Left lung (tissue), 4 donors: ENCODE measurements at regions not wholly inside any gene's neighbourhood (a gene's known extent, or its start where the extent isn't known, plus 50 kb on each side); places are given as distances from the start of the nearest gene placed in this dataset.

Experiments
- ATAC-seq: fragments of 200-7000 bp; cut with Tn5 transposase; one replicate; pipeline ENCODE4 v1.9.1; 2020; ENCODE audit warnings: moderate library complexity
- DNase-seq, 4 donors: peaks; one replicate each; pipeline ENCODE4 v3.0.0-alpha.2; 2013 to 2020
- H3K27ac ChIP-seq, 2 donors: fragments of 200-600 bp; sonication (generic) in 1 of 2; one replicate each; pipeline versions ENCODE4 v1.5.0 to v1.8.0; 2020 to 2021
- H3K27me3 ChIP-seq, 2 donors: fragments of 200-600 bp; sonication (generic) in 1 of 2; one replicate each; pipeline versions ENCODE4 v1.5.0 to v1.8.0; 2020 to 2021
- H3K36me3 ChIP-seq, 2 donors: fragments of 200-600 bp; sonication (generic) in 1 of 2; one replicate each; pipeline versions ENCODE4 v1.5.0 to v1.8.0; 2020 to 2021
- H3K4me1 ChIP-seq, 2 donors: fragments of 200-600 bp; one replicate each; pipeline ENCODE4 v1.8.0; 2021
- H3K4me3 ChIP-seq, 2 donors: fragments of 200-600 bp; sonication (generic) in 1 of 2; one replicate each; pipeline versions ENCODE4 v1.5.0 to v1.8.0; 2020 to 2021; ENCODE audit warnings: mild to moderate bottlenecking in 1 of 2
- H3K9me3 ChIP-seq, 2 donors: fragments of 200-600 bp; sonication (generic) in 1 of 2; one replicate each; pipeline versions ENCODE4 v1.5.0 to v1.8.0; 2020 to 2021
- intact Hi-C, 2 donors: fragments of 100-400 bp; cut with DNase I; formaldehyde crosslinking; loops; one replicate each; pipeline versions ENCODE4 v1.11.2 to v1.14.2; 2022
- TF ChIP-seq, protein P1 (sequence below), 2 donors: fragments of 200-600 bp; sonication (generic) in 1 of 2; IDR thresholded peaks; one replicate each; pipeline versions ENCODE4 v1.5.0 to v1.8.0; 2021; ENCODE audit warnings: antibody characterized with exemption in 2 of 2
- donor health status: DM: no; HTN: yes; CAD: no.
- donor health status: DM: no; HTN: no; CAD: no.

DNA sequence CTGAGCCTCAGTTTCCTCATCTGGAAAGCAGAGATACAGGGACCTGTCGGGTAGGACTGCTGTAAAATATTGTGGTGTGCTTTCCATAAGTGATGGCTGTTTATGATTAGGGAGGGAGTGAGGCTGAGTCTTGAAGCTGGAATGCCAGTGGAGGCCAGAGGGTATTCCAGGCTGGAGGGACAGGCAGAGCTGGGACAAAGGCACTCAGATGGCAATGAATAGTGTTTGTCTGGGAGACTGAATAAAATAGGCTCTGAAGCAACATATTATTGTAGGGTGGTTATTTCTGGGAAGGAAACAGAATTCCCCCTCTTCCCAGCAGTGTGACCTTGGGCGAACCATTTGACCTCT, 120.7 kb downstream of the INHBB start:
- TF ChIP-seq, protein P1, sequence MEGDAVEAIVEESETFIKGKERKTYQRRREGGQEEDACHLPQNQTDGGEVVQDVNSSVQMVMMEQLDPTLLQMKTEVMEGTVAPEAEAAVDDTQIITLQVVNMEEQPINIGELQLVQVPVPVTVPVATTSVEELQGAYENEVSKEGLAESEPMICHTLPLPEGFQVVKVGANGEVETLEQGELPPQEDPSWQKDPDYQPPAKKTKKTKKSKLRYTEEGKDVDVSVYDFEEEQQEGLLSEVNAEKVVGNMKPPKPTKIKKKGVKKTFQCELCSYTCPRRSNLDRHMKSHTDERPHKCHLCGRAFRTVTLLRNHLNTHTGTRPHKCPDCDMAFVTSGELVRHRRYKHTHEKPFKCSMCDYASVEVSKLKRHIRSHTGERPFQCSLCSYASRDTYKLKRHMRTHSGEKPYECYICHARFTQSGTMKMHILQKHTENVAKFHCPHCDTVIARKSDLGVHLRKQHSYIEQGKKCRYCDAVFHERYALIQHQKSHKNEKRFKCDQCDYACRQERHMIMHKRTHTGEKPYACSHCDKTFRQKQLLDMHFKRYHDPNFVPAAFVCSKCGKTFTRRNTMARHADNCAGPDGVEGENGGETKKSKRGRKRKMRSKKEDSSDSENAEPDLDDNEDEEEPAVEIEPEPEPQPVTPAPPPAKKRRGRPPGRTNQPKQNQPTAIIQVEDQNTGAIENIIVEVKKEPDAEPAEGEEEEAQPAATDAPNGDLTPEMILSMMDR (IDR thresholded peaks at IDR 0.05) = no peak
- no peak overlapping the region for H3K27ac ChIP-seq

DNA sequence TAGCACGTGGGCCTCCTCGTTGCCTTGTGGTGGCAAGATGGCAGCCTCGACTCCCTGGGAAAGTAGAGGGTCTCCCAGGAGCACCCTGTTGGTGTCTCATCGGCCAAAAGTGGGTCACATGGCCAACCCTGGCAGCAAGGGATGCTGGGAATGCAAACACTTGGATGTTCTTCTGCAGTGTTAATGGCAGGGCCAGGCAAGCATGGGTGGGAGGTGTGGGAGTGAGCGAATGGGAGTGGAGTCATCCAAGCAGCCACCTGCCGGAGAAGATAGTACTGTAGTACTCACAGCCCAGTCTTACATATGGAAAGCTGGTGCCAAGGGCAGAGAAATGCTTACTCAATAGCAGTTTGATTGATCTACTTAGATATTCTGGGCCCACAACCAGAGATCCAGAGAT, 122.2 kb downstream of the INHBB start:
- TF ChIP-seq, protein P1 (IDR thresholded peaks at IDR 0.05) = no peak
- Histone ChIP-seq H3K27ac (no peak overlapping the region), H3K27me3 (no peaks in the 10 kb centered on the region), H3K36me3 (no peaks in the 10 kb centered on the region), H3K9me3 (peaks cover 0 to 7% of the 10 kb centered on the region in 2 donors), H3K4me3 (no peak overlapping the region), H3K4me1 (peaks cover 8 to 13% of the 10 kb centered on the region in 2 donors)
- DNase-seq (no peak), ATAC-seq (no peak)
- intact Hi-C loops = no loop called here

More for the DNA sequence above, 120.7 kb downstream of the INHBB start:
- H3K9me3 ChIP-seq = no peaks in the 10 kb centered on the region
- ATAC-seq (no peak), DNase-seq (no peak)
- peaks cover 8 to 13% of the 10 kb centered on the region in 2 donors for H3K4me1 ChIP-seq
- no peaks in the 10 kb centered on the region for H3K36me3 ChIP-seq
- H3K4me3 ChIP-seq = no peak overlapping the region
- intact Hi-C loops = no loop called here
- H3K27me3 ChIP-seq = no peaks in the 10 kb centered on the region

- TF ChIP-seq, protein P1 (IDR thresholded peaks at IDR 0.05) = no peak
- ATAC-seq (no peak), DNase-seq (no peak)
- Histone ChIP-seq H3K4me1 (peaks cover 11 to 13% of the 10 kb centered on the region in 2 donors), H3K9me3 (peaks cover 0 to 7% of the 10 kb centered on the region in 2 donors), H3K4me3 (no peak overlapping the region), H3K27me3 (no peaks in the 10 kb centered on the region), H3K27ac (peak overlapping the region; percentile 65 to 73), H3K36me3 (no peaks in the 10 kb centered on the region)
- intact Hi-C loops = no loop called here
These were observed 123.5 kb downstream of the INHBB start for GRCh38 chr2:120469426-120469825.

GRCh38 chr2:120470041-120470965, 124.4 kb downstream of the INHBB start:
- TF ChIP-seq, protein P1 (IDR thresholded peaks at IDR 0.05) = no peak
- H3K27ac ChIP-seq = peak overlapping the region; percentile 65 to 73
- H3K4me3 ChIP-seq = no peak overlapping the region
- peaks cover 0 to 7% of the 10 kb centered on the region in 2 donors for H3K9me3 ChIP-seq
- peaks cover 11 to 13% of the 10 kb centered on the region in 2 donors for H3K4me1 ChIP-seq
- no peaks in the 10 kb centered on the region for H3K27me3 ChIP-seq
- intact Hi-C loops = no loop called here
- H3K36me3 ChIP-seq = no peaks in the 10 kb centered on the region
- ATAC-seq = peak; percentile 93
- DNase-seq = peak; percentile 65 to 91 (median 86)

- Histone ChIP-seq H3K4me1 (peaks cover 11 to 13% of the 10 kb centered on the region in 2 donors), H3K36me3 (no peaks in the 10 kb centered on the region), H3K9me3 (peaks cover 0 to 7% of the 10 kb centered on the region in 2 donors), H3K4me3 (no peak overlapping the region), H3K27me3 (no peaks in the 10 kb centered on the region), H3K27ac (peak overlapping the region; percentile 65 to 73)
- DNase-seq (no peak), ATAC-seq (no peak)
- intact Hi-C loops = no loop called here
- TF ChIP-seq, protein P1 (IDR thresholded peaks at IDR 0.05) = no peak
These were observed 125.2 kb downstream of the INHBB start for GRCh38 chr2:120471166-120471565.
